K562 (cell line): ENCODE measurements at regions not wholly inside any gene's neighbourhood (a gene's known extent, or its start where the extent isn't known, plus 50 kb on each side); places are given as distances from the start of the nearest gene placed in this dataset.

Experiments used
- HCFC1 ChIP-seq: IDR thresholded peaks from 2 replicates; pipeline ENCODE4 v1.6.1; 2012; ENCODE audit warnings: low read depth, low read length, improper control_type of control experiment
- PCBP1 ChIP-seq: fragments of 200-400 bp; formaldehyde crosslinking; IDR thresholded peaks from 2 replicates; pipeline ENCODE4 v1.6.1; 2018; ENCODE audit warnings: mild to moderate bottlenecking, low read depth, low read length; ENCODE audit not compliant: poor library complexity, severe bottlenecking
- U2AF2 ChIP-seq: fragments of 200-400 bp; formaldehyde crosslinking; optimal IDR thresholded peaks from 2 replicates; pipeline ENCODE3; 2017; ENCODE audit warnings: low read depth, mild to moderate bottlenecking, low read length
- TF ChIP-seq, protein P1 (sequence below), 3 experiments: IDR thresholded peaks in 2 of 3; conservative IDR thresholded peaks in 1 of 3; 2 replicates each; pipeline ENCODE4 v1.5.1; 2011 to 2012; ENCODE audit warnings: low read length in 3 of 3, mild to moderate bottlenecking in 3 of 3, control low read depth in 2 of 3, improper control_type of control experiment in 1 of 3, inconsistent platforms in 1 of 3, low read depth in 1 of 3, mixed read lengths in 1 of 3, moderate library complexity in 1 of 3; ENCODE audit not compliant: insufficient read depth in 2 of 3
- TF ChIP-seq, protein P2 (sequence below), 2 experiments: fragments of 450-650 bp; formaldehyde crosslinking in 1 of 2; IDR thresholded peaks; 2 replicates each; pipeline versions ENCODE4 v1.4.0 to v1.6.1; 2014 to 2020; ENCODE audit warnings: mild to moderate bottlenecking in 2 of 2, borderline replicate concordance in 1 of 2, low read depth in 1 of 2

DNA sequence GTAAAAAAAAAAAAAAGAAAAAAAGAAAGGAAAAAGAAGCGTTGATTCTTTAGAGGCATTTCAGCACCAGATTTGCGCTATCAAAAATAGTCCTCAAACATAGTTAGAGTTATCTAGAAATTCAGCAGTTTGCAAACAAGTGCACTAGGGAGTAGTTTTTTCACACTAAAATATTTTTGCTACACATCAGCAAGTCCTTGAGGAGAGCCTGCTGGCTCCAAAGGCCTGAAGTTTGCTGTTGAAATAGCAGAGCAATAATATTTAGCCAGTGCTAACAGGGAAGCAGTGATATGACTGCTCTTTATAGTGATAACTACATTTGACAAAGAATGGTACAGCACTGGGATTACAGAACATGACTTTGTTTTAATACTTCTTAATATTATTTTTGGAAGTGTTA is 472.2 kb downstream of the PCDH7 start:
- TF ChIP-seq PCBP1: no peak
- TF ChIP-seq, protein P1, sequence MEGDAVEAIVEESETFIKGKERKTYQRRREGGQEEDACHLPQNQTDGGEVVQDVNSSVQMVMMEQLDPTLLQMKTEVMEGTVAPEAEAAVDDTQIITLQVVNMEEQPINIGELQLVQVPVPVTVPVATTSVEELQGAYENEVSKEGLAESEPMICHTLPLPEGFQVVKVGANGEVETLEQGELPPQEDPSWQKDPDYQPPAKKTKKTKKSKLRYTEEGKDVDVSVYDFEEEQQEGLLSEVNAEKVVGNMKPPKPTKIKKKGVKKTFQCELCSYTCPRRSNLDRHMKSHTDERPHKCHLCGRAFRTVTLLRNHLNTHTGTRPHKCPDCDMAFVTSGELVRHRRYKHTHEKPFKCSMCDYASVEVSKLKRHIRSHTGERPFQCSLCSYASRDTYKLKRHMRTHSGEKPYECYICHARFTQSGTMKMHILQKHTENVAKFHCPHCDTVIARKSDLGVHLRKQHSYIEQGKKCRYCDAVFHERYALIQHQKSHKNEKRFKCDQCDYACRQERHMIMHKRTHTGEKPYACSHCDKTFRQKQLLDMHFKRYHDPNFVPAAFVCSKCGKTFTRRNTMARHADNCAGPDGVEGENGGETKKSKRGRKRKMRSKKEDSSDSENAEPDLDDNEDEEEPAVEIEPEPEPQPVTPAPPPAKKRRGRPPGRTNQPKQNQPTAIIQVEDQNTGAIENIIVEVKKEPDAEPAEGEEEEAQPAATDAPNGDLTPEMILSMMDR (IDR thresholded peaks at IDR 0.05 in 2 of 3, conservative IDR thresholded peaks at IDR 0.05 in 1 of 3; ENCODE audit: insufficient read depth in 2 of 3, low read depth in 1 of 3, low read length in 3 of 3): no peak
- TF ChIP-seq, protein P2, sequence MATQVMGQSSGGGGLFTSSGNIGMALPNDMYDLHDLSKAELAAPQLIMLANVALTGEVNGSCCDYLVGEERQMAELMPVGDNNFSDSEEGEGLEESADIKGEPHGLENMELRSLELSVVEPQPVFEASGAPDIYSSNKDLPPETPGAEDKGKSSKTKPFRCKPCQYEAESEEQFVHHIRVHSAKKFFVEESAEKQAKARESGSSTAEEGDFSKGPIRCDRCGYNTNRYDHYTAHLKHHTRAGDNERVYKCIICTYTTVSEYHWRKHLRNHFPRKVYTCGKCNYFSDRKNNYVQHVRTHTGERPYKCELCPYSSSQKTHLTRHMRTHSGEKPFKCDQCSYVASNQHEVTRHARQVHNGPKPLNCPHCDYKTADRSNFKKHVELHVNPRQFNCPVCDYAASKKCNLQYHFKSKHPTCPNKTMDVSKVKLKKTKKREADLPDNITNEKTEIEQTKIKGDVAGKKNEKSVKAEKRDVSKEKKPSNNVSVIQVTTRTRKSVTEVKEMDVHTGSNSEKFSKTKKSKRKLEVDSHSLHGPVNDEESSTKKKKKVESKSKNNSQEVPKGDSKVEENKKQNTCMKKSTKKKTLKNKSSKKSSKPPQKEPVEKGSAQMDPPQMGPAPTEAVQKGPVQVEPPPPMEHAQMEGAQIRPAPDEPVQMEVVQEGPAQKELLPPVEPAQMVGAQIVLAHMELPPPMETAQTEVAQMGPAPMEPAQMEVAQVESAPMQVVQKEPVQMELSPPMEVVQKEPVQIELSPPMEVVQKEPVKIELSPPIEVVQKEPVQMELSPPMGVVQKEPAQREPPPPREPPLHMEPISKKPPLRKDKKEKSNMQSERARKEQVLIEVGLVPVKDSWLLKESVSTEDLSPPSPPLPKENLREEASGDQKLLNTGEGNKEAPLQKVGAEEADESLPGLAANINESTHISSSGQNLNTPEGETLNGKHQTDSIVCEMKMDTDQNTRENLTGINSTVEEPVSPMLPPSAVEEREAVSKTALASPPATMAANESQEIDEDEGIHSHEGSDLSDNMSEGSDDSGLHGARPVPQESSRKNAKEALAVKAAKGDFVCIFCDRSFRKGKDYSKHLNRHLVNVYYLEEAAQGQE (IDR thresholded peaks at IDR 0.05; ENCODE audit: borderline replicate concordance): no peak
- TF ChIP-seq, protein P2 (CRISPR knock-in tag; IDR thresholded peaks at IDR 0.05; ENCODE audit: low read depth): no peak
- TF ChIP-seq HCFC1: no peak
- TF ChIP-seq U2AF2: no peak
